ENCODE measurements at regions not wholly inside any gene's neighbourhood (a gene's known extent, or its start where the extent isn't known, plus 50 kb on each side); places are given as distances from the start of the nearest gene placed in this dataset.

DNA sequence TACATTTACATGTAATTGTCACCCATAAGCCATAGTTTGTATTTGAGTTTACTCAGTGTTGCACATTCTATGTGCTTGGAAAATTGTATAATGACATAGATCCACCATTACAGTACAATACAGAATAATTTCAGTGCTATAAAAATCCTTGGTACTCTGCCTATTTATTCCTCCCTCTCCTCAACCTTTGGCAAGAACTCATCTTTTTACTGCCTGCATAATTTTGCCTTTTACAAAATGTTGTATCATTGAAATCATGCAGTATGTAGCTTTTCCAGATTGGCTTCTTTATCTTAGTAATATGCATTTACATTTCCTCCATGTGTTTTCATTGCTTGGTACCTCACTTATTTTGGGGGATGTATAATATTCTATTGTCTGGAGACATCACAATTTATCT, 786.9 kb upstream of the SEMA6D start (continued):
- TF ChIP-seq SP2 (IDR thresholded peaks at IDR 0.05; ENCODE audit: low read length) = no peak

GRCh38 chr15:46933332-46933731, 784.0 kb upstream of the SEMA6D start:
- Histone ChIP-seq H2BK120ac (replicated peaks; ENCODE audit: low read depth, low read length) (no peak overlapping the region), H3K27me3 (replicated peaks in 1 of 4; ENCODE audit: control insufficient read depth in 3 of 4, extremely low read depth in 1 of 4, insufficient read depth in 3 of 4, low read length in 3 of 4) (no peaks in the 10 kb centered on the region), H3K27ac (ENCODE audit: low read depth, low read length) (no peak overlapping the region), H3K23me2 (ENCODE audit: low read depth, low read length) (no peaks in the 10 kb centered on the region), H2BK15ac (ENCODE audit: low read length) (no peak overlapping the region), H3K36me3 (ENCODE audit: control insufficient read depth in 2 of 4, insufficient read depth in 4 of 4, low read length in 3 of 4) (no peaks in the 10 kb centered on the region), H4K20me1 (replicated peaks in 1 of 2; ENCODE audit: control insufficient read depth in 1 of 2, insufficient read depth in 2 of 2, low read length in 2 of 2) (no peaks in the 10 kb centered on the region), H2BK20ac (ENCODE audit: low read length) (no peak overlapping the region), H2AFZ (ENCODE audit: low read length) (no peak overlapping the region), H3K56ac (replicated peaks; ENCODE audit: insufficient read length, low read depth, low read length) (no peak overlapping the region), H3K18ac (ENCODE audit: extremely low read depth, low read length) (no peak overlapping the region), H3K79me1 (ENCODE audit: low read depth, low read length) (no peaks in the 10 kb centered on the region), H4K91ac (replicated peaks; ENCODE audit: insufficient read length, low read length) (no peak overlapping the region), H3K4me3 (ENCODE audit: extremely low read depth in 1 of 4, insufficient read depth in 2 of 4, low read depth in 3 of 4, low read length in 4 of 4) (no peak overlapping the region), H4K8ac (ENCODE audit: extremely low read depth, insufficient read depth, low read length) (no peak overlapping the region), H3K9ac (replicated peaks in 1 of 4; ENCODE audit: extremely low read depth in 1 of 4, low read depth in 3 of 4, low read length in 3 of 4) (no peak overlapping the region), H3K14ac (ENCODE audit: insufficient read length) (no peak overlapping the region), H2AK5ac (ENCODE audit: low read depth, low read length) (no peak overlapping the region), H2BK5ac (ENCODE audit: low read depth, low read length) (no peak overlapping the region), H4K5ac (ENCODE audit: insufficient read length, low read depth, low read length) (no peak overlapping the region), H3K9me3 (ENCODE audit: insufficient read depth in 2 of 2, low read depth in 1 of 2, low read length in 1 of 2) (no peaks in the 10 kb centered on the region), H3K4ac (replicated peaks; ENCODE audit: insufficient read length, low read depth, low read length) (no peak overlapping the region), H3K23ac (ENCODE audit: insufficient read length) (no peak overlapping the region), H3K4me2 (ENCODE audit: insufficient read depth in 1 of 2, low read depth in 2 of 2, low read length in 2 of 2) (no peak overlapping the region), H3K4me1 (replicated peaks in 1 of 4; ENCODE audit: control insufficient read depth in 3 of 4, insufficient read depth in 4 of 4, low read length in 3 of 4) (no peaks in the 10 kb centered on the region), H2BK12ac (ENCODE audit: low read depth, low read length) (no peak overlapping the region), H3K79me2 (ENCODE audit: control insufficient read depth in 1 of 2, insufficient read depth in 2 of 2, low read length in 2 of 2) (no peaks in the 10 kb centered on the region)
- 98% methylated on average over 4 of the region's 4 CpGs; no CpG with 5 or more reads in 1 of the 2 experiments for WGBS, 2 experiments (ENCODE audit: extremely low coverage in 1 of 2, insufficient coverage in 1 of 2, insufficient read length in 1 of 2, insufficient replicate concordance in 2 of 2, low coverage in 1 of 2, low lambda C conversion rate in 2 of 2, missing lambda C conversion rate in 1 of 2)
- DNase-seq (ENCODE audit: low read depth in 1 of 2, low spot score in 2 of 2) = no peak
- ChIA-PET CTCF (ENCODE audit: partially characterized antibody) (interaction anchor here (0.7 kb wide), 2 partner anchors 15 to 628 kb away, joined by 3 read pairs; no protein-coding TSS in a partner anchor), POLR2A (ENCODE audit: partially characterized antibody) (no interaction called here)
- no peak for FAIRE-seq
- no peak for TF ChIP-seq YY1 (IDR thresholded peaks at IDR 0.05; ENCODE audit: low read depth, low read length)

Data from H1 (cell line).